ENCODE measurements at regions not wholly inside any gene's neighbourhood (a gene's known extent, or its start where the extent isn't known, plus 50 kb on each side); places are given as distances from the start of the nearest gene placed in this dataset.
"Not testable (repeated sequence)": the region's sequence is repeated elsewhere in the genome, so short reads cannot be mapped to it uniquely, and the experiment has no call there.

DNA sequence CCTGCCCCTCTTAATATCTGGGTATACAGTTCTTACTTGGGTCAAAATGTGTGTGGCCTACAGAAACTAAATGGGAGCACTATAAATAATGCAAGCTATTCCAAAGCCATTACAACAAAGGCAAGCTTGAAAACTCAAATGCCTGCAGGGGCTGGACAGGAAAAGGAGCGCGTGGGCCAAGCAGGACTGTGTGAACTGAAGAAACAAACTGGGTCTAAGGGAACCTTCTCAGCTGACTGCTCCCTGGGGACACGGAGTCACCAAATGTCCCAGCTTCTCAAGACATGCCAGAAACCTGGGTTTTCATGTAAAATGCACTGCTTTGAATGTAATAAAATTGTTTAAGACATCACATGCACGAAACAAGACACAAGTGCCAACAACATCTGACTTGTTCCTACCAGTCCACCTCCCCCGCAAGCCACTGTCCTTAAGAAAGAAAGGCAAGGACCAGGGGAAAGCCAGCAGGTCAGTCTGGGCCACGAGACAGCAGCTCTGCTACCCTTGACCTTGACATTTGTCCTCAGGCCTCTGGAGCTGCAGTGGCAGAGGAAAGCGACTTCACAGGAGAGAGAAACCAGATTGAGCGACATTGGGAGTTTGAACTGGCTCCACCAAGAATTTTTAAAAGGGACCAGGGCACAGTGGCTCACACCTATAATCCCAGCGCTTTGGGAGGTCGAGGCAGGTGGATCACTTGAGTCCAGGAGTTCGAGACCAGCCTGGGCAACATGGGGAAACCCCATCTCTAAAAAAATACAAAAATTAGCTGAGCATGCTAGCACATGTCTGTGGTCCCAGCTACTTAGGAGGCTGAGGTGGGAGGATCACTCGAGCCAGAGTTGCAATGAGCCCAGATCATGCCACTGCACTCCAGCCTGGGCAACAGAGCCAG is 89.7 kb upstream of the SH3BP4 start:
- no peak for DNase-seq

DNA sequence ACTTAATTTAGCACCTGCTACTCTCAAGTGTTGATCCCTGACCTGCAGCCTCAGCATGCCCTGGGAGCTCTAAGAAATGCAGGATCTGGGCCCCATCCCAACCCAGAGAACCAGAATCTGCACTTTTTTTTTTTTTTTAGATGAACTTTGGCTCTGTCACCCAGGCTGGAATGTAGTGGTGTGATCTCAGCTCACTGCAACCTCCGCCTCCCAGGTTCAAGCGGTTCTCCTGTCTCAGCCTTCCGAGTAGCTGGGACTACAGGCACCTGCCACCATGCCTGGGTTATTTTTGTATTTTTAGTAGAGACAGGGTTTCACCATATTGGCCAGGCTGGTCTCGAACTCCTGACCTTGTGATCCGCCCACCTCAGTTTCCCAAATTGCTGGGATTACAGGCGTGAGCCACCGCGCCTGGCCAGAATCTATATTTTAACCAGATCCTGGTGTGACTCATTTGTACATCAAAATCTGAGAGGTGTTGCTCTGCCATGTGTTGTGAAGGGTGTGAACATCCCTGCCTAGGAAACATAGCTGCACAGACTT is 92.4 kb upstream of the SH3BP4 start:
- DNase-seq: not testable (repeated sequence)

DNA sequence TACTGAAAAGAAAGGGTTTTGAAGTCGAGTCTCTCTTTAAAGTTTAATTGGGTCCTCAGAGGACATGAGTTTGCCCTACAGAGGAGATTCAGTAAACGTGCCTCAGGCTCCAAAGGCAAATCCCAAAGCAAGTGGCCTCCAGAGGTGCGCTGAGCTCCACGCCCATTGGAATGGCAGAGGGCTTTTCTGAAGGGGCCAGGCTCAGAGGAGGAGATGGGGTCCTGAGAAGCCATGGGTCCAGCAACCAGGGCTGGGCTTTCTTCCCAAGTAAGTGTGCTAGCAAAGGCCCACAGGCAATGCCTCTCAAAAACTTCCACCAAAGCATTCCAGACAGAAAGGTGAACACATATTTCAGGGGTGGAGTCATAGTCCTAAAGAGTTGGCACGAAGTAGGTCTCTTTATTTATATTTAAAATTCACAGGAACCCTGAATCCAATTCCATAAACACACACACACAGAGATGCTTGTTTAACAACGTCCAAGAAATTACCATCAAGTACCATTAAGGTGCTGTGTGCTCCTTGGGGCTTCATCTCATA is 93.0 kb upstream of the SH3BP4 start:
- no peak for DNase-seq

DNA sequence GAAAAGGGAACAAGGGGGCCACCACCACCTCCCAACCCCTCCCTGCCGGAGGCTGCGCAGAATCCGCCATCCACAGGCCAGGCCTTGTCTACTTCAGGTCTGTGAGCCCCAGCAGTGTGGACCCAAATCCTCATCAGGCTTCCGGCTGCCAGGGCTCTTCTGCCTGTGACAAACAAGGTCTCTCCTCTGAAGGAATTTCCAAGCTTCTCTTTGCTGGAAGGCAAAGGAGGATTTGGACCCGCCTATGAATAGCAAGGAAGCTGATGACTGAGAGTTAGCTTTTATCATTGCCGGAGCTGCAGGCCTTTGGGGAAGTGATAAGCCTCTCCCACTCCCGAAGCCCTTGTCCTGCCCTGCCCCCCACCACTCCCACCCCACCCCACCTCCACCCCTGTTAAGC is 93.7 kb upstream of the SH3BP4 start:
- no peak for DNase-seq

DNA sequence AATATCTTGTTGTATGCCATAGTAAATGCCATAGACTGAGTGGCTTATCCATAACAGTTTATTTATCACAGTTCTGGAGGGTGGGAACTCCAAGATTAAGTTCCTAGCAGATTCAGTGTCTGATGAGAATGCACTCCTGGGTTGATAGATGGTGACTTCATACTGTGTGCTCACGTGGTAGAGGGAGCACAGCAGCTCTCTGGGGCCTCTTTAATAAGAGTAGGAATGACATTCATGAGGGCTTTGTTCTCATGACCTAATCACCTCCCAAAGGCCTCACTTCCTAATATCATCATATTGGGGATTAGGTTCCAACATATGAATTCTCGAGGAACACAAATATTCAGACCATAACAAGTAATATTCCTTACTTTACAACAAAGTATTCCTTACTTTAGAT is 98.1 kb upstream of the SH3BP4 start:
- no peak for DNase-seq

DNA sequence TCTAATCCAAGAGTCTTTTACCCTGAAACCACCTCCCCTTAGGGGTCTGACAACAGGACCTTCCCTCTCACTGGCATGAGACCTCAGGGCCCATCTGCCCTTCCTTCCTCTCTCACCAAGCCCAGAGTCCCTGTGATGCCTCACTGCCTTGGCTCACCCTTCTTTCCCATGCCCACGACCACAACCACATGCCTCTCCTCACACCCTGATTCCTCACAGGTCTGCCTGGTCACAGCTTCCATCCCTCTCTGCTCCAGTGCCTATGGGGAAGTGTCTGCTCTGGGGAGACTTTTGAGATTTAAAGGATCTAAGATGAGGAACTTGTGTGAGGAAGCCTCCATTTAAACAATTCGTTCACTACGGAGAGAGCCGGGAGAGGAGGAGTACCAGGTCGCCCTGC is 98.9 kb upstream of the SH3BP4 start:
- DNase-seq: no peak

DNA sequence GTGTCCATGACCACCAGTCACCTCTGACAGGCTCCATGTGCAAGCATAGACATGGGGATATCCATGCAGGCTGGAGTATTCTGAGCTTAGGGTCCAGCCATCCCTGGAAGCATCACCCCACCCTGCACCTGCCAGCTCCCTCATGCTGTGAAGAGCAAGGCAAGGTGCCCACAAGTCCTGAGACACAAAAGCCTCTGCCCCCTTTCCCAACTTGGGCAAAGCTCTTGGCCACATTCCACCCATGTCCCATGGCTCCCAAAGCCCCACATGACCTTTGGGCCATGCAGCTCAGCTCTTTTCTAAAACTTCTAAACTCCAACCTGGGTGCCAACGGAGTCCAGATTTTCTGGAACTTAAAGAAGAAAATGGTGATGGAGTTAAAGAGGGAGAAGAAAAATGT is 99.8 kb upstream of the SH3BP4 start:
- no peak for DNase-seq

DNA sequence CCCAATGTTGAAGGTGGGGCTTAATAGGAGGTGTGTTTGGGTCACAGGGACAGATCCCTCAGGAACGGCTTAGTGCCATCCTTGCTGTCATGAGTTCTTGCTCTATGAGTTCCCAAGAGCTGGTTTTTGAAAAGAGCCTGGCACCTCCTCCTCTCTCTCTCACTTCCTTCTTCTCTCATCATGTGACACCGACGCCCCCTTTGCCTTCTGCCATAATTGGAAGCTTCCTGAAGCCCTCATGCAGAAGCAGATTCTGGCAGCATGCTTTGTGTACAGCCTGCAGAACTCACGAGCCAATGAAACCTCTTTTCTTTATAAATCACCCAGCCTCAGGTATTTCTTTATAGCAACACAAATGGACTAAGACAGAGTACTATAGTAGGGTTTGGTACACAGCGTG is 100.4 kb upstream of the SH3BP4 start:
- DNase-seq: no peak

DNA sequence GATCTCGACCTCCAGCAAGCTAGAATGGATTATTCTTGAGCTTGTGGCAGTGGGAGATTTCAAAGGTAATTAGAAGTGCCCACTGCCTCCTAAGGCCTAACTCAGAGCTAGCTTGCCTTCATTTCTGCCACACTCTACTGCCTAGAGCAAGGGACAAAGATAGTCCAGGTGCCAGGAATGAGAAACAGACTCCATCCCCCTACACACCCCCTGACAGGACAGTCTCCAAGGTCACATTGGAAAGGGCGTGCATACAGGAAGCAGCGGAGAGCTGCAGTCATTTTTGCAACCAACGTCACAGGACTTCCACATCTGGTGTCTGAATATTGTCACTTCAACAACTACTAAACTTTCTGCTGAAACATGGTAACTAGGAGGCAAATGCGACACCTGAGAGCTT is 101.0 kb upstream of the SH3BP4 start:
- no peak for DNase-seq

DNA sequence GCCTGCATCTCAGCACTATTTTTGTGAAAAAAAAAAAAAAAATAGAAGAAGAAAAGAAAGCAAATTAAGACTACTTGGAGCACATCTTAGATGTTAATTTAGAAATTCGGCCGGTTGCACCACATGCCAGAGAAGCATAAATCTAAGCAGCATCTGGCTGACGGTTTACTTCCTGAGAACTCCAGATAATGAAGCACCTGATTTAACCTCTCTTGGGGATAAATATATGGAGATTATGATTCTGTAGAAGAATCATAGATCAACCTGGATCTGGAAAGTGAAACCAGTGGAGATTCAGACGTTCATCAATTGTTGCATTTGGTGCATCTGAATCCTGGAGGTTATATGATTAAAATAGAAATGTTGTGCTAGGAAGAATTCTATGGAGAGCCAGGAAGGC is 102.1 kb upstream of the SH3BP4 start:
- DNase-seq: no peak

DNA sequence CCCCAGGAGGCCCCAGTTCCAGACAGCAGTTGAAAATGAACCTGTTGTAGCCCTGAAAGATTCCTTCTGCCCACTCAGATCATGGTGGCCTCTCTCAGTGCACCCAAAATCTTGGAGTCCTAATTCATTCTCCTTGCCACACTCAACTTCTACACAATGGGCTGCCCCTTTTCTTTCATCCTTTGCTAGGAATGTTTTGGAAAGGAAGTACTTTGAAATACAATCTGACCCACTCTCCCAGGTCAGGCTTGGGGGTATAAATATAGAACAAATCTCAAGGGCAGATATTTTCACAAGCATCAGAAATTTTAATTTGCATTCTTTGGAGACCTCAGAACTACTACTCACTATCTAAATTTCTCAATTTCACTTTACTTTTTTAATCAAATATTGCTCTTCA is 103.2 kb upstream of the SH3BP4 start:
- no peak for DNase-seq

DNA sequence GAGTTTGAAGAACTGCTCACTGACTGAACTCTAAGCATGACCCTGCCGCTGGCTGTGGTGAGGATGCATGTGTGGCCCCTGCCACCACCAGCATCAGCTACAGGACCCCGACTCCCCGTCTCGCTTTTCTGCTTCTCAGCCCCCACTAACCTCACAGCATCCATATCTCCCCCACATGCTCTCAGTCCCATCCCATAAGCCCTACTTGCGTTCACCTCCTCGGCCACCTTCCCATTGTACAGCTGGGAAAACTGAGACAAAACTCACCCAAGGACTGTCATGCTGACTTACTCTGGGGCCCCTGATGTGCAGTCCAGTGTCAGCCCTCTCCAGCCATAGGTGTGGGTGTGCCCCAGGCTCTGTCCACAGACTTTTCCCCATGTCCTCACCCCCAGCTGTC is 104.2 kb upstream of the SH3BP4 start:
- no peak for DNase-seq

DNA sequence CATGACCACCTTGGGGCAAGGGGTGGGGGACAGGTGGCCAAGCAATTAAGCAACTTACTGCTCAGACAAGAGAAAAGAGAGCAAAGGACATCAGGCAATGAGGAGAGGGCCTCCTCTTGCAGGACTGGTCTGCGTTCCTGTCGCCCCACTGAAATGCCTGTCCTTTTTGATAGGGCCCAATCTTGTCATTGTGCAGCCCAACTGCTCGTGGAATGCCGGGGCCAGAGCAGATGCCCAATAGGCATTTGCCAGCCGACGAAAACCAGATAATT is 104.5 kb upstream of the SH3BP4 start:
- DNase-seq: no peak

DNA sequence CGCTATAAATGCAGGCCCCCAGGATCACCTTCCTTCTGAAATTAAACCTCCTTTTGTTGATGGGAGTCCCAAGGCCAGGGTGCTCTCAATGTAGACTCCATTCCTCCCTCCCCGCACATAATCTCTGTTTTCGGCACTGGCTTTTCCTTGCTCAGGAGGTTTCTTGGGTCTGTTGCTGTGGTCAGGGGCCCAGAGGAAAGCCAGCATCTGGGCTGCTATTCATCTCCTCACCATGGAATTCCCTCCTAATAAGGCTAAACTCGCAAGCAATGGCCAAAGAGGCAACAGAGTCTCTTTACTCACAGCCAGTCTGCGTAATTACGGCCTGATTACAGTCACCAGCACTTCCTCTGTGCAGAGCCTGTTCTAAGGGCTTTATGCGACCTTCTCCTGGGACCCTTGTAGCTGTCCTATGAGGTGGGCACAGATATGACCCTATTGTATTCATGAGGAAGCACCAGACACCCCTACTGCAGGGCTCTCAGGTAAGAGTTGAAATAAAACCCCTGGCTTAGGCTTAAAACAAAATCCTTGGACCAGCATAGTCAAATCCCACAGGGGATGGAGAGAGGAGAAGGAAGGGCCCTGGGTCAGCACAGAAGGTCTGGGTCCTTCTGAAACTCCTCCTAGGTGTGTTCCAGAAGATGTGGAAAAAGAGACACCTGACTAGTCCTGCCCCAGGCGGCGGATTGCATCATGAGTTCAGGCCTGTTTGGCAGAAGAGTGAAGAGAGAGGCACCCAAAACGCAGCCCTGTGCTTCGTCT is 105.0 kb upstream of the SH3BP4 start:
- no peak for DNase-seq

DNA sequence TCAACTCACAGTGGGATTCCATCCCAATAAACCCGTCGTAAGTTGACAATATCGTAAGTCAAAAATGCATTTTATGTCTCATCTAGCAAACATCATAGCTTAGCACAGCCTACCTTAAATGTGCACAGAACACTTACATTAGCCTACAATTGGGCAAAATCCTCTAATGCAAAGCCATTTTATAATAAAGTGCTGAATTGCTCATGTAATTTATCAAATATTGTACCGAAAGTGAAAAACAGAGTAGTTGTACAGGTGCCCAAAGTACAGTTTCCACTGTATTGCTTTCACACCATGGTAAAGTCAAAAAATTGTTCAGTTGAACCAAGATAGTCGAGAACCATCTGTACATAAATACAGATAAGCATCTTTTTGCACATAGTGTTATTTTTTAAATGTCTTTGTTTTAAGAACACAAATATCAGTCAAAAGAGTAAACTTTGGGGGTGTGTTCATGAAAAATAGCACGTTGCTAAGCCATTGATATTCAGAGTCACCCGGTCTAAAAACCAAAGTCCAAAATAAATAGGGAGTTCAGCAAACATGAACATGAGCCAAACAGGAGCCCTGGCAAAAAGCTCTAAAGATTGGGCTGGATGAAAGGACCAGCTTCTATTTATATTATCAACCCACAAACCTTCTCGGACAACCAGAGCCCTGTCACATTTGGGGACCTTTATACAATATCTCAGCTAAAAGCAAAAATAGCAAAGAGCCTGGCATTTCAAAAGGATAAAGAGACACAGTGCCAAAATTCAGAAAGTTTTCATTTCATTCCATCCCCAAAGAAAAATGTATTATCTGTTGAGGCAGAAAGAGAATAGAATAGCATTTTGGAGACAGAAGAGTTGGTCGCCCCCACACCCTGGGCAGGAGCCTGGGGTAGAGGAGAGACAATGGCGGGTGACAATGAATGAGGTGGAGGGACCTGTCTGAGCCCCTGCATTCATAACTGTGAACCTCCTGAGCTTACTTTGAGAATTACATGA is 105.9 kb upstream of the SH3BP4 start:
- no peak for DNase-seq

DNA sequence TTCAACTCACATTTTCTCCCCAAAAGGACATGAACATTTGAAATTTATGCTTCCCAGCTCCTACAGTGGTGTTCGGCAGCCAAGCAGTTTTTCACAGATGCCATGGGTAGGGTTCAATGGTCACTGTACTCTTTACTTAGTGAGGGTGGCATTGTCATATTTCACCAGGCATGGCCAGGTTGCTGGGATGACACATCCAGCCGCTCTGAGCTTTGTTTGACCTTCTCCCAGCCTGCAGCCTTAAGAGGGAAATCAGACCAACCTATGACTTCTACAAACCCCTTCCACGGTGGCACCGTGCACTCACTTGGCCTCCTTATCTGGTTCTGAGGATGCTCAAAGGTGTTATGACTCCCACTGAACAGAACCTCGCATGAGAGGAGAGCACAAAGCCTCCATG is 108.4 kb upstream of the SH3BP4 start:
- no peak for DNase-seq

DNA sequence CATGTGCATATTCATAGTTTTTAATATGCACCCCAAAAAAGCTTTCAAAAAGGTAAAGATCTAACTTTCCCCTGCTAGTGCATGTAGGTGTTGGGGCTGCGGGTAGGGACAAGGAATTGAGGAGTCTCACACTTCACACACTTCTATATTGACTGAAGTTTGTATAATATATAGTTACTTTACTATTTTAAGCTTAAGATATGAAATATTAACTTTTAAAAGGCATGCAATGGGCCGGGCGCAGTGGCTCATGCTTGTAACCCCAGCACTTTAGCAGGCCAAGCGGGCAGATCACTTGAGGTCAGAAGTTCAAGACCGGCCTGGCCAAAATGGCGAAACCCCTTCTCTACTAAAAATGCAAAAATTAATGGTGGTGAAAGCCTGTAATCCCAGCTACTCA is 109.1 kb upstream of the SH3BP4 start:
- no peak for DNase-seq

DNA sequence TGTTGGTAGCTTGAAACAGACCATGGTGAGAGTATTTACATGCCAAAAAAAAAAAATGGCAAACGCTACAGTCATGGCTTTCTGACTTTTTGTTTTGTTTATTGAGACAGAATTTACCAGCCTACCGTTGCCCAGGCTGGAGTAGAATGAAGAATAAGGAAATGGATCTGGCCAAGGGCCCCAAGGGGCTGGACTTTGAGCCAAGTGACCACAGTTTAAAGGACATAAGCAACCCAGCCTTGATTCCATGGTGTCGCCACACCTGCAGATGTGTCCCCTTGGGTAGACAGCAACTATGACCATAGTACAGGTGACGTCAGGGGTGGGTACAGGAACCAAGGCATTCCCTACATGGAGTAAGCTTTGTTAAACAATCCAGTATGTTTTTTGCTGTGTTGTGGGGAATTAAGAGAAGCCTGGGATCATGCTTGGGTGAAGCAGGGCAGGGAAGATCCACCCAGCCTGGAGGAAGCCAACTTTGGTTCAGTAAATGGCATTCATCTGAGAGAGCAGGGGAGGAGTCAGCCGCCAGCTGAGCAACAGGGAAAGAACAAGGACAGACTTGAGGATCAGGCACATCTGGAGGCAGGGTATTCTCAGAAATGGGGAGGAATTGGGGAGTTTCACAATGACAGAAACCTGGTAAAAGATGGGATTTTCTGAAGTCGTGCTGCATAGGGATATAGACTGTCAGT is 110.3 kb upstream of the SH3BP4 start:
- DNase-seq: no peak

DNA sequence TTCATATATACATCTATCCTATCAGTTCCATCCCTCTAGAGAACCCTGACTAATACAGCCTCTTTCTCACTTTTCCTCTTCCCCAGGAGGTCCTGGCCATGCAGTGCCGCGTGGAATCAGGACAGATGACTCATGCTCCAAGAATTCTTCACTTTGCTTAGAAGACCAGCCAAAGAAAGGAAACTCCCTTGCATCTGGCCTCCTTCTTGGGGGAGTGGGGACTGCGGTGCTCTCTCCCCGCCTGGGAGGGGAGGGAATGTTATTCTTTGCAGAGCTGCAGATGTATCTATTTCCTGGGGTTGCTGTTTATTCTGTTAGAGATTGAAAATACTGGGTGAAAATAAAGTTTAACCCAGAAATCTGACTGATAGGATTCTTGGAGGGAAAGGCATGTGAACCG is 111.5 kb upstream of the SH3BP4 start:
- no peak for DNase-seq

DNA sequence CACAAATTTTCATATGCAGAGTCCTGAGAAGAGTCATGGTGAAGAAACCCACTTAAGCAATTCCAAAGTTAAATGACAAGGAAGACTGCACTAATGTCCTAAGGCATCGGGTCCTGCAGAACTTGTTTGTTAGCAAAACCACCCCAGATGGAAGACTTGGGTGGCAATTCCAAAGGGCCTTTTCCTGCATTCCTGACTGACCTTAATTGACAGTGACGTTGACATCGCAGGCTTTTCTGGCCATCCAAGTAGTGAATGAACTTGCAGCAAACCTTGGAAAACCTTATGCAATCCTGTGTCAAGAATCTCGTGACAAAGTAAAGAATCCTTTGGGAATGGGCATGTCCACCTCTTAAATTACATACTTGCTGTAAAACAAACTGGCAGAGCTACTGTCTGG is 112.5 kb upstream of the SH3BP4 start:
- DNase-seq: no peak

DNA sequence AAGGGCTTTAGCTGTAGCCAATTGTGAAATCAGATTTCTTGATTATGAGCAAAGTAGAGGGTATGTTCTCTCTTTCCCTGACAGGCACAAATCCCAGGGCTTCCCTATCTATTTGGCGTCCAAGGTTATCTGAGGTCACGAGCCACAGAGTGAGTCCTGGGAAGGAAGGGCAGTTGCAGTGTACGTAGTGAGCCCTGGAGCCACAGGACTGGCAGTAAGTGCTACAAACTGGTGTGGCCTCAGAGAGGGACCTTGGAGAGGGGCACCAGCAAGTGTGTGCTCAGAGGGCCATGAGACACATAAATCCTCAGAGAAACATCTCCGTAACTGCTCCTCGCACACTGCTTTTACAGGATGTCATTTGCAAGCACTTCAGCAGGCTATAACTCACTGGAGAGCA is 115.5 kb upstream of the SH3BP4 start:
- no peak for DNase-seq

DNA sequence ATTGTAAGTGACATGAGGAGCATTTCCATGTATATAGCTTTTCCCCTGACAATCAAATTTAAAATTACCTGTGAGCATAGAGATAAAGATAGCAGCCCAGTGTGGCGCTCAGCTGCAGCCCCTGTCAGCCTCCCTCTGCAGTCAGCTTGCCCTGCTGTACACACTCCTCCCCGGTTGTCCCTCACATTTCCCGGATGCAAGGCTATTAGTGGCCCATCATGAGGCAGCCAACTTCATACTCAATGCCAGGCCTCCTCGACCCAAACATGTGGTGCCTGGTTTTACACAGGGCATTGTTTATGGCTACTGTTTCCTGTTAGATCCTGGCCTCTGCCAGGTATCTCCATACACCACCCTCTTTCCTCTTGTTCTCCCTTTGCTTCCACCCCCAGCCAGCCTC is 116.1 kb upstream of the SH3BP4 start:
- DNase-seq: no peak
